GM23338 (cell line): ENCODE measurements at regions not wholly inside any gene's neighbourhood (a gene's known extent, or its start where the extent isn't known, plus 50 kb on each side); places are given as distances from the start of the nearest gene placed in this dataset.

Experiments used
- ATAC-seq: fragments of 200-7000 bp; cut with Tn5 transposase; 3 replicates; pipeline ENCODE4 v1.9.1; 2020
- DNase-seq: peaks from one replicate; pipeline ENCODE4 v3.0.0-alpha.2; 2015; ENCODE audit warnings: low spot score
- H2AFZ ChIP-seq: fragments of 200-600 bp; sonication (generic); 2 replicates; pipeline ENCODE4 v1.8.0; 2016; ENCODE audit warnings: antibody characterized with exemption, mild to moderate bottlenecking, moderate library complexity
- H3F3A ChIP-seq: fragments of 200-600 bp; sonication (generic); replicated peaks from 2 replicates; pipeline ENCODE4 v1.8.0; 2017; ENCODE audit warnings: antibody characterized with exemption, mixed run types, low read depth
- H3K27ac ChIP-seq: fragments of 200-600 bp; sonication (generic); 2 replicates; pipeline ENCODE4 v1.6.1; 2016; ENCODE audit warnings: low read depth
- H3K27me3 ChIP-seq: fragments of 200-600 bp; sonication (generic); 2 replicates; pipeline ENCODE4 v1.8.0; 2016; ENCODE audit warnings: mild to moderate bottlenecking, mixed run types, moderate library complexity; ENCODE audit not compliant: insufficient read depth
- H3K36me3 ChIP-seq: fragments of 200-600 bp; sonication (generic); 2 replicates; pipeline ENCODE4 v1.8.0; 2016; ENCODE audit warnings: mild to moderate bottlenecking; ENCODE audit not compliant: insufficient read depth
- H3K4me1 ChIP-seq: fragments of 200-600 bp; sonication (generic); 2 replicates; pipeline ENCODE4 v1.8.0; 2016; ENCODE audit warnings: mild to moderate bottlenecking, moderate library complexity; ENCODE audit not compliant: insufficient read depth
- H3K4me2 ChIP-seq: fragments of 200-600 bp; sonication (generic); 2 replicates; pipeline ENCODE4 v1.7.1; 2017; ENCODE audit warnings: mixed run types
- H3K4me3 ChIP-seq: fragments of 200-600 bp; sonication (generic); 2 replicates; pipeline ENCODE4 v1.6.1; 2016; ENCODE audit warnings: mixed run types
- H3K79me2 ChIP-seq: fragments of 200-600 bp; sonication (generic); replicated peaks from 2 replicates; pipeline ENCODE4 v1.8.0; 2017; ENCODE audit warnings: mild to moderate bottlenecking; ENCODE audit not compliant: insufficient read depth
- H3K9me2 ChIP-seq: fragments of 200-600 bp; sonication (generic); 2 replicates; pipeline ENCODE4 v1.8.0; 2017; ENCODE audit not compliant: insufficient read depth
- H4K20me1 ChIP-seq: fragments of 200-600 bp; sonication (generic); replicated peaks from 2 replicates; pipeline ENCODE4 v1.8.0; 2017; ENCODE audit warnings: mild to moderate bottlenecking; ENCODE audit not compliant: insufficient read depth
- H3K27ac Mint-ChIP-seq: 2 replicates; pipeline ENCODE4 v1.8.0; 2020; ENCODE audit warnings: inconsistent platforms, mild to moderate bottlenecking, moderate library complexity, mixed read lengths
- H3K27me3 Mint-ChIP-seq: 3 replicates; pipeline ENCODE4 v1.8.0; 2022; ENCODE audit warnings: low read depth, mild to moderate bottlenecking, moderate library complexity, mixed read lengths, inconsistent platforms; ENCODE audit not compliant: insufficient read depth, poor library complexity
- H3K36me3 Mint-ChIP-seq: 3 replicates; pipeline ENCODE4 v1.8.0; 2021; ENCODE audit warnings: low read depth, mild to moderate bottlenecking, inconsistent platforms, moderate library complexity, mixed read lengths
- H3K4me1 Mint-ChIP-seq: 3 replicates; pipeline ENCODE4 v1.8.0; 2020; ENCODE audit warnings: mild to moderate bottlenecking, inconsistent platforms, mixed read lengths
- H3K4me3 Mint-ChIP-seq: 3 replicates; pipeline ENCODE4 v1.8.0; 2021; ENCODE audit warnings: moderate library complexity, mild to moderate bottlenecking, inconsistent platforms, mixed read lengths
- H3K9me3 Mint-ChIP-seq: 3 replicates; pipeline ENCODE4 v1.8.0; 2020; ENCODE audit warnings: moderate library complexity, mild to moderate bottlenecking, inconsistent platforms, mixed read lengths
- CREB1 ChIP-seq: fragments of 250-450 bp; sonication (Bioruptor Pico); IDR thresholded peaks from 2 replicates; pipeline ENCODE4 v1.5.0; 2020; ENCODE audit warnings: low read depth, mild to moderate bottlenecking, moderate library complexity
- CTCF ChIP-seq, 2 experiments: fragments of 200-600 bp in 1 of 2; sonication (generic) in 1 of 2; conservative IDR thresholded peaks; 2 replicates each; pipeline versions ENCODE4 v1.5.1 to v1.6.1; 2016 to 2017; ENCODE audit warnings: antibody characterized with exemption in 2 of 2, low read depth in 2 of 2, mild to moderate bottlenecking in 2 of 2, moderate library complexity in 1 of 2
- ETS1 ChIP-seq: IDR thresholded peaks from 2 replicates; pipeline ENCODE4 v1.6.1; 2016; ENCODE audit warnings: antibody characterized with exemption
- EZH2 ChIP-seq: fragments of 200-600 bp; sonication (generic); IDR thresholded peaks from one replicate; pipeline ENCODE4 v1.8.0; 2017; ENCODE audit warnings: antibody characterized with exemption, mild to moderate bottlenecking, low read depth; ENCODE audit not compliant: unreplicated experiment
- EZH2phosphoT487 ChIP-seq: fragments of 200-600 bp; sonication (generic); IDR thresholded peaks from one replicate; pipeline ENCODE4 v1.8.1; 2018; ENCODE audit warnings: antibody characterized with exemption; ENCODE audit not compliant: unreplicated experiment
- JUNB ChIP-seq: IDR thresholded peaks from one replicate; pipeline ENCODE4 v1.6.1; 2016; ENCODE audit warnings: antibody characterized with exemption; ENCODE audit not compliant: unreplicated experiment
- NANOG ChIP-seq: IDR thresholded peaks from 2 replicates; pipeline ENCODE4 v1.6.1; 2016; ENCODE audit warnings: antibody characterized with exemption, borderline replicate concordance
- POLR2AphosphoS5 ChIP-seq: IDR thresholded peaks from 2 replicates; pipeline ENCODE4 v1.6.1; 2016; ENCODE audit warnings: antibody characterized with exemption, low read depth
- STAT1 ChIP-seq: IDR thresholded peaks from one replicate; pipeline ENCODE4 v1.6.1; 2016; ENCODE audit warnings: antibody characterized with exemption; ENCODE audit not compliant: unreplicated experiment
- ZNF114 ChIP-seq: fragments of 250-450 bp; sonication (Bioruptor Pico); IDR thresholded peaks from 2 replicates; pipeline ENCODE4 v1.5.0; 2020; ENCODE audit warnings: mild to moderate bottlenecking, moderate library complexity
- ZNF331 ChIP-seq: fragments of 250-450 bp; sonication (Bioruptor Pico); IDR thresholded peaks from 2 replicates; pipeline ENCODE4 v1.5.0; 2020; ENCODE audit warnings: low read depth, mild to moderate bottlenecking, moderate library complexity
- ZNF462 ChIP-seq: fragments of 250-450 bp; sonication (Bioruptor Pico); IDR thresholded peaks from 2 replicates; pipeline ENCODE4 v1.5.0; 2020; ENCODE audit warnings: mild to moderate bottlenecking, moderate library complexity
- TF ChIP-seq, protein P1 (sequence below): IDR thresholded peaks from one replicate; pipeline ENCODE4 v1.6.1; 2018; ENCODE audit warnings: antibody characterized with exemption; ENCODE audit not compliant: unreplicated experiment

DNA sequence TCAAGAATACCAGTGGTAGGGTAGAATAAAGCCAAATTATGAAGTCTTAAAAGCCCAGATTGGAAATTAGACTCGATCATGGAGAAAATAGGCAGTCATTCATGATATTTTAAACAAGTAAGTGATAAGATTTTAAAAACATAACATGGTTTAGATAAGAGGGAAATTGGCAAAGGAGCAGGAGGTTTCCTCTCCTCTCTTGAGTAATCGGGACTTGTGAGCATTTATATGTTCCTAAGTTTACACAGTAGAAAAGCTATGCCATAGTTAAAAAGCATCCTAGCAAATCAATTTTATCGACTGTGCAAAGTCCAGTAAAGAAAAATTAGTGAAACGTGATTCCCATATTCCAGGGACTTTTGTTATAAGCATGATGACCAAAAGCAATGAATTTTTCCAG is 313.2 kb downstream of the AHR start:
- Histone ChIP-seq H3K4me2 (no peak overlapping the region), H3K27me3 (no peaks in the 10 kb centered on the region), H3K27ac (no peak overlapping the region), H3K79me2 (no peaks in the 10 kb centered on the region), H3F3A (no peaks in the 10 kb centered on the region), H3K9me2 (0 out of 2 replicates have a peak, but pooled peaks cover 6% of the 10 kb centered on the region), H2AFZ (no peak overlapping the region), H4K20me1 (no peaks in the 10 kb centered on the region), H3K36me3 (no peaks in the 10 kb centered on the region), H3K4me3 (no peak overlapping the region), H3K4me1 (no peaks in the 10 kb centered on the region)
- TF ChIP-seq ZNF331 (CRISPR knock-in tag) (no peak), ETS1 (no peak), CREB1 (no peak), ZNF114 (CRISPR knock-in tag) (no peak), POLR2AphosphoS5 (no peak), JUNB (no peak), ZNF462 (no peak), NANOG (no peak), EZH2 (no peak), EZH2phosphoT487 (no peak), STAT1 (no peak), CTCF (conservative IDR thresholded peaks at IDR 0.05; ENCODE audit: low read depth in 2 of 2) (no peak)
- TF ChIP-seq, protein P1, sequence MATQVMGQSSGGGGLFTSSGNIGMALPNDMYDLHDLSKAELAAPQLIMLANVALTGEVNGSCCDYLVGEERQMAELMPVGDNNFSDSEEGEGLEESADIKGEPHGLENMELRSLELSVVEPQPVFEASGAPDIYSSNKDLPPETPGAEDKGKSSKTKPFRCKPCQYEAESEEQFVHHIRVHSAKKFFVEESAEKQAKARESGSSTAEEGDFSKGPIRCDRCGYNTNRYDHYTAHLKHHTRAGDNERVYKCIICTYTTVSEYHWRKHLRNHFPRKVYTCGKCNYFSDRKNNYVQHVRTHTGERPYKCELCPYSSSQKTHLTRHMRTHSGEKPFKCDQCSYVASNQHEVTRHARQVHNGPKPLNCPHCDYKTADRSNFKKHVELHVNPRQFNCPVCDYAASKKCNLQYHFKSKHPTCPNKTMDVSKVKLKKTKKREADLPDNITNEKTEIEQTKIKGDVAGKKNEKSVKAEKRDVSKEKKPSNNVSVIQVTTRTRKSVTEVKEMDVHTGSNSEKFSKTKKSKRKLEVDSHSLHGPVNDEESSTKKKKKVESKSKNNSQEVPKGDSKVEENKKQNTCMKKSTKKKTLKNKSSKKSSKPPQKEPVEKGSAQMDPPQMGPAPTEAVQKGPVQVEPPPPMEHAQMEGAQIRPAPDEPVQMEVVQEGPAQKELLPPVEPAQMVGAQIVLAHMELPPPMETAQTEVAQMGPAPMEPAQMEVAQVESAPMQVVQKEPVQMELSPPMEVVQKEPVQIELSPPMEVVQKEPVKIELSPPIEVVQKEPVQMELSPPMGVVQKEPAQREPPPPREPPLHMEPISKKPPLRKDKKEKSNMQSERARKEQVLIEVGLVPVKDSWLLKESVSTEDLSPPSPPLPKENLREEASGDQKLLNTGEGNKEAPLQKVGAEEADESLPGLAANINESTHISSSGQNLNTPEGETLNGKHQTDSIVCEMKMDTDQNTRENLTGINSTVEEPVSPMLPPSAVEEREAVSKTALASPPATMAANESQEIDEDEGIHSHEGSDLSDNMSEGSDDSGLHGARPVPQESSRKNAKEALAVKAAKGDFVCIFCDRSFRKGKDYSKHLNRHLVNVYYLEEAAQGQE, result no peak
- ATAC-seq (no peak), DNase-seq (no peak)
- Mint-ChIP-seq H3K27ac (no peak overlapping the region), H3K27me3 (no peaks in the 10 kb centered on the region), H3K36me3 (no peaks in the 10 kb centered on the region), H3K4me3 (no peak overlapping the region), H3K9me3 (no peaks in the 10 kb centered on the region; the same call in 2 of the 3 replicates), H3K4me1 (no peaks in the 10 kb centered on the region)
